NCI-H510A treated with DMSO at 0.1 percent for 48 hours (cell line): ENCODE measurements at regions not wholly inside any gene's neighbourhood (a gene's known extent, or its start where the extent isn't known, plus 50 kb on each side); places are given as distances from the start of the nearest gene placed in this dataset.

Source experiments
- DNase-seq: peaks from one replicate; lab custom pipeline; 2025; lab: John Stamatoyannopoulos, UW

DNA sequence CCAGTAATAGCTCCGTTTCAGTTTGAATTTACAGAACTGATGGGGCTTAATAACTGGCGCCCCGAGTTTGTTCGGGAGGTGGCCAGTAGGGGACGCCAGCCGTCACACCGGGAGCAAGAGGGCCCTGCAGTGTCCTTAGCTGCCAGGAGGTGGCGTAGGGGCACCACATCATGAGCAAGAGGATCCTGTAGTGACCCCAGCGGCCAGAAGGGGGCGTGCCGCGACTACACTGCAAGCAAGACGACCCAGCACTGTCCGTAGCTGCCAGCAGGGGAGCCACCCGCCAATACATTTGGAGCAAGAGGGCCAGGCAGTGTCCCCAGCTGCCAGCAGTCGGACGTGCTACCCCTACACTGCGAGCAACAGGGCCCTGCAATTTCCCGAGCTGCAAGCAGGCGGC, 663.7 kb upstream of the B3GAT1 start:
- no peak for DNase-seq

- no peak for DNase-seq
Observed at GRCh38 chr11:135074397-135074998, 662.5 kb upstream of the B3GAT1 start.

GRCh38 chr11:135073870-135074269, 661.8 kb upstream of the B3GAT1 start:
- DNase-seq, result no peak

DNA sequence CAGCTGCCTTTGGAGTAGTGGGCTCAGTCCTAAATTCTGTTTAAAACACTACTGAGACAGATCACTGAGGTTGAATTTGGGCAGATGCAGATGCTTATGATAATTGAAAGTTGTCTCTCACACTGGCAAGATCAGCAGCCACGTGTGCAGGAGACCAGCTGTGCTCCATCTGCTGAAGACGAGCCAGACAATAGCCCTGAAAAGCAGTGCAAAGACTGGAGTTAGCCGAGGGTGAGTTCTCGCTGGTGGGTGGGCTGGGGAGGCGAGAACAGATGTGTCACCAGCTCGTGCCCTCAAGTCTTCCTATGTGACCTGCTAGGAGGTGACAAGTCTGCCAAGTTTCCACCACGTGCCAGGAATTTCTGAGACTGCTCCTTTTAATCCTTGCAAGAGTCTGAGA, 661.3 kb upstream of the B3GAT1 start:
- no peak for DNase-seq

DNA sequence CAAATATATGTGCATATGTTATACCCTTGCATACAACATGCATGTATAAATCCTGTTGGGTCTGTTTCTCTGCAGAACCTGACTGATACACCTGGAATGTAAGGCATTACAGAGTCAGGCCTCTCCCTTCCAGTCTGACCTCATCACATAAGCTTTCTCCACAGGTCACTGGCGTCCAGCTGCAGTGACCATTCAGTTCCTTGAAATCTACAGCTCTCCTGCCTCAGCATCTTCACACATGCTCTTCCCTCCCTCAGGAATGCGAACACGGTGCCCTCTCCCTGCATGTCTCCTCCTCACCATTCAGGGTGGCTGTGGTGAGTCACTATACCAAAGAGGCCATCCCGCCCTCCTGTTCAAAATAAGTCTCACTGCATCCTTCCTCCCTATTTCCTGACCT, 657.8 kb upstream of the B3GAT1 start:
- no peak for DNase-seq

GRCh38 chr11:135069063-135069462, 657.0 kb upstream of the B3GAT1 start:
- no peak for DNase-seq

DNA sequence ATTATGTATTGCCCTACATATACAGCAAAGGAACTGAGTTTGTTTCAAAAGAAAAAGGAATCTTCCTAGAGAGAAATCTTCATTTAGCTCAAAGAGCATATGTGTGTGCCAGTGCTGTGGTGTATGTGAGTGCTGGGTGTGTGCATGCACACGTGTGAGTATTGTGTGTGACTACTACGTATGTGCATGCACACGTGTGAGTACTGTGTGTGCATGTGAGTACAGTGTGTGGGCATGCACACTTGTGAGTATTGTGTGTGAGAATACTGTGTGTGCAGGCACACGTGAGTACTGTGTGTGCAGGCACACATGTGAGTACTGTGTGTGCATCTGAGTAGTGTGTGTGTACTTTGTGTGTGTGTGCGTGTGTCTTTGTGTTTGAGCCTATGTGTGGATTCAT, 651.0 kb upstream of the B3GAT1 start:
- DNase-seq, result no peak

GRCh38 chr11:135061166-135061565, 649.1 kb upstream of the B3GAT1 start:
- DNase-seq, result no peak

DNA sequence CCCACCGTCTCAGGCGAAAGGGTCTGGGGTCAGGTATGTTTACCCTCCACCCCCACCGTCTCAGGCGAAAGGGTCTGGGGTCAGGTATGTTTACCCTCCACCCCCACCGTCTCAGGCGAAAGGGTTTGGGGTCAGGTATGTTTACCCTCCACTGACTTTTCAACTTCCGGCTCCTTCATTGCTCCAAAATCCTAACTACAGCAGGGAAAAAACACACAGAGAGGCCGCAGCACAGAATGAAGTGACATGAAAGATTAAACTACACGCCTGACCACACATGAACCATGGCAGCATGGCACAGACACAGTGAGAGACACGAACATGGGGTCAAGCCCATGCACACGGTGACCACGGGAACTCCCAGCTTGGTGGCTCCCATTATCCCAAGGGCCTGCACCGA, 634.9 kb upstream of the B3GAT1 start:
- DNase-seq, result no peak

DNA sequence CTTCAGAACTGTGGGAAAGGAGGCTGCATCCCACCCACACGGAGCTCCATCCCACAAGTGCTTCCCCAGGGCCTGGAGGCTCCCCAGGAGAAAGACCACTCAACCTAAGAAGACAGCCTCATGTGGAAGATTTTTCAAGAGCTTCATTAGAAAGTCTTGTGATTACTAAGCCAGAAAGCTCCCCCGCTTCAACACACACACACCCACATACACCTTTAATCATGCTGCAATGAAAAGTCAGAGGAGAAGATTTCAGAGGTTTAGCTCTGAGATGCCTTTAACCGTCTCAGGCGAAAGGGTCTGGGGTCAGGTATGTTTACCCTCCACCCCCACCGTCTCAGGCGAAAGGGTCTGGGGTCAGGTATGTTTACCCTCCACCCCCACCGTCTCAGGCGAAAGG, 634.5 kb upstream of the B3GAT1 start:
- DNase-seq, result no peak

- no peak for DNase-seq
Observed at GRCh38 chr11:135043434-135043833, 631.4 kb upstream of the B3GAT1 start.

GRCh38 chr11:135037828-135038227, 625.8 kb upstream of the B3GAT1 start:
- no peak for DNase-seq

GRCh38 chr11:135036488-135037297, 624.7 kb upstream of the B3GAT1 start:
- DNase-seq, result no peak

- no peak for DNase-seq
Observed at GRCh38 chr11:135035282-135035681, 623.2 kb upstream of the B3GAT1 start.

DNA sequence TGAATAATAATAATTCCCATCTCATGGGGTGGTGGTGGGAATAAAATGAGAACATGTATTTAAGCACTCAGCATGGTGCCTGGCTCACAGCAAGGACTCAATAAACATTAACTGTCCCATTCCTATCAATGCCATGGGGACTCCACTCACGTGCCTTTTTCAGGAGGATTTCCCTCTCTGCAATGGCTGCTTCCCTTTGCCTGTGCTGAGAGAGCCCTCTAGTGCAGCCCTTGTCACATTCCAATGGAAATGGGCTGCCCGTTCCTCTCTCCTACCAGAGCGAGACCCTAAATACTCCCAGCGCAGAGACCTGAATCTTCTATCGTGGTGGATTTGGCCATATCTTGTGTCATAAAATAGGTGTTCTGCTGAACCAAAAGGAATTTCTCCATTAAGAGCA, 621.5 kb upstream of the B3GAT1 start:
- DNase-seq, result no peak

- DNase-seq, result no peak
Observed at GRCh38 chr11:135031205-135031989, 619.4 kb upstream of the B3GAT1 start.

GRCh38 chr11:135027461-135027860, 615.4 kb upstream of the B3GAT1 start:
- no peak for DNase-seq

DNA sequence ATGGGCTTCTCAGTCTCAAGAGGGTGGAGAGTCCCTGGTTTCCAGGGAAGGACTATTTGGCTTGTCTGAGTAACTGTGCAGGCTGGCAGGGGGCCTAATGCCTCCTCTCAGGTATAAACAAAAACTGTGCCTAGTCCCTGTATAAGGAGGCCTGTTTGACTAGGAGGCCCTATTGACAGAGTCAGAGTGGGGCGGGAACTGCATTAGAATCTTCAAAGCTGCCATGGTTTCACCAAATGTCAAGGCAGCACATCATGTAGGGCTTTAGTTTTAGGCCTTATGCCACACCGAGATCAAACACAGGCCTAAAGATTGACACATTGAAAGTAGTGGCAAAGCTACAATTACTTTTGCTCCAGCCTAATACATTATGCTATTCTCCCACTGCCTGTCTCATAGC, 611.5 kb upstream of the B3GAT1 start:
- no peak for DNase-seq

DNA sequence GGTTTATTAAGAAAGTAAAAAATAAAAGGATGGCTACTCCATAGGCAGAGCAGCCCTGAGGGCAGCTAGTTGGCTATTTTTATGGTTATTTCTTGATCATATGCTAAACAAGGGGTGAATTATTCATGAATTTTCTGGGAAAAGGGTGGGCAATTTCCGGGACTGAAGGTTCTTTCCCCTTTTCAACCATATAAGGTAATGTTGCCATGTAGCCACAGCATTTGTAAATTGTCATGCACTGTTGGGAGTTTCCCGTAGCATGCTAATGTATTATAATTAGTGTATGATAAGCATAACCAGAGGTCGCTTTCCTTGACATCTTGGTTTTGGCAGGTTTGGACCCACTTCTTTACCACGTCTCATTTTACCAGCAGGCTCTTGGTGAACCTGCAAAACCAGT, 610.4 kb upstream of the B3GAT1 start:
- no peak for DNase-seq

- no peak for DNase-seq
Observed at GRCh38 chr11:135019899-135020298, 607.9 kb upstream of the B3GAT1 start.

GRCh38 chr11:135019343-135019871, 607.4 kb upstream of the B3GAT1 start:
- no peak for DNase-seq

DNA sequence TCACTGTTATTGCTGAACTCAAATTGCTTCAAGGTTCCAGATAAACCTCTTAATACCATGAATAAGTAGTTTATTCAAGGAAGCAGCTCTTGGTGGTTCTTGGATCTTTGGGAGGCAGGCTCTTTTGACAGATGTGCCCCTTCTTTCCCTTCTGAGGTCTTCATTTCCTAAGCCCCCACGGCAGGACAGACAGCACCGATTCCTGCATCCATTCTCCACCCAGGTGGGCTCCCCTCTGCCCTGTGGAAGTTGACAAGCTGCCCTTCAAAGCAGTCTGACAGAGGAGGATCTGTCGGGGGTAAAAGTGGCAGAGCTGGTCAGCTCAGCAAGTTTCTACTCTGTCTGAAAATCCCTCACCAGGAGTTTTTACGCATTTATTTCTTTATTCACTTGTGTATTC, 605.3 kb upstream of the B3GAT1 start:
- no peak for DNase-seq

GRCh38 chr11:135015966-135016365, 603.9 kb upstream of the B3GAT1 start:
- DNase-seq, result no peak
